ENCODE measurements at regions not wholly inside any gene's neighbourhood (a gene's known extent, or its start where the extent isn't known, plus 50 kb on each side); places are given as distances from the start of the nearest gene placed in this dataset.

- Histone ChIP-seq H3K4me3 (no peak overlapping the region), H4K20me1 (replicated peaks; ENCODE audit: control insufficient read depth, insufficient read depth, low read length) (no peaks in the 10 kb centered on the region), H3K9me1 (ENCODE audit: control insufficient read depth, insufficient read depth, low read length) (no peaks in the 10 kb centered on the region), H3K9me3 (replicated peaks; ENCODE audit: control insufficient read depth, insufficient read depth, low read depth, low read length) (no peaks in the 10 kb centered on the region), H3K4me1 (replicated peaks in 1 of 2; ENCODE audit: control insufficient read depth in 2 of 2, insufficient read depth in 2 of 2, low read length in 2 of 2) (no peaks in the 10 kb centered on the region), H3K79me2 (ENCODE audit: control insufficient read depth, insufficient read depth, low read length) (no peaks in the 10 kb centered on the region), H3K27ac (ENCODE audit: extremely low read depth, low read depth, low read length) (no peak overlapping the region), H3K4me2 (ENCODE audit: insufficient read depth, low read length) (no peak overlapping the region), H3K36me3 (ENCODE audit: control insufficient read depth, insufficient read depth, low read length) (no peaks in the 10 kb centered on the region), H3K27me3 (ENCODE audit: control insufficient read depth in 2 of 2, insufficient read depth in 2 of 2, low read length in 2 of 2) (0 out of 5 replicates have a peak, but pooled peaks cover 0 to 3% of the 10 kb centered on the region in 2 experiments), H3K9ac (ENCODE audit: insufficient read depth in 1 of 2, low read depth in 2 of 2, low read length in 2 of 2) (no peak overlapping the region), H2AFZ (ENCODE audit: low read depth, low read length) (no peak overlapping the region)
- no TSS peak for BruUV-seq (replicated peaks)
- CTCF ChIA-PET (ENCODE audit: low intra/inter-chr PET ratio) = no interaction called here
- in situ Hi-C loops (cut with MboI) = no loop called here
- no peak for TF ChIP-seq ZNF696 (CRISPR knock-in tag; conservative IDR thresholded peaks at IDR 0.05)
- TF ChIP-seq ZNF174 (CRISPR knock-in tag; IDR thresholded peaks at IDR 0.05) = no peak
- no peak for TF ChIP-seq EP400 (IDR thresholded peaks at IDR 0.05)
- TF ChIP-seq PHB (CRISPR knock-in tag; IDR thresholded peaks at IDR 0.05) = no peak
- no peak for TF ChIP-seq KLF1 (tag; IDR thresholded peaks at IDR 0.05)
- no peak for TF ChIP-seq ZFP1 (CRISPR knock-in tag; IDR thresholded peaks at IDR 0.05)
- no peak for TF ChIP-seq RBFOX2 (IDR thresholded peaks at IDR 0.05; ENCODE audit: low read depth, low read length)
- no peak for TF ChIP-seq MEIS2 (IDR thresholded peaks at IDR 0.05; ENCODE audit: partially characterized antibody)
- TF ChIP-seq RCOR1 (IDR thresholded peaks at IDR 0.05; ENCODE audit: borderline replicate concordance in 1 of 2, low read depth in 2 of 2, low read length in 2 of 2) = no peak
- no peak for TF ChIP-seq RBM25 (IDR thresholded peaks at IDR 0.05; ENCODE audit: low read depth, low read length, severe bottlenecking)
- no peak for TF ChIP-seq MYC (IDR thresholded peaks at IDR 0.05; ENCODE audit: low read depth, low read length)
- no peak for TF ChIP-seq MYC (CRISPR knock-in tag; IDR thresholded peaks at IDR 0.05; ENCODE audit: borderline replicate concordance, low read depth)
- TF ChIP-seq PREB (CRISPR knock-in tag; IDR thresholded peaks at IDR 0.05) = no peak
- no peak for TF ChIP-seq TAF15 (IDR thresholded peaks at IDR 0.05; ENCODE audit: low read depth, low read length)
- TF ChIP-seq DPF2 (IDR thresholded peaks at IDR 0.05) = no peak
- TF ChIP-seq PTRF (tag; IDR thresholded peaks at IDR 0.05) = no peak
- no peak for TF ChIP-seq PATZ1 (CRISPR knock-in tag; IDR thresholded peaks at IDR 0.05; ENCODE audit: borderline replicate concordance)
- no peak for TF ChIP-seq GABPA (tag; conservative IDR thresholded peaks at IDR 0.05; ENCODE audit: low read depth)
- 7% methylated on average over 1 of the region's 1 CpG for WGBS (ENCODE audit: insufficient coverage, low coverage, missing lambda C conversion rate)
- no peak for FAIRE-seq
- intact Hi-C loops (cut with micrococcal nuclease) = no loop called here
- POLR2A ChIA-PET = interaction anchor here (0.6 kb wide), 1 partner anchor 69 kb away, joined by 4 read pairs; no protein-coding TSS in a partner anchor
- no peak for ATAC-seq
- no peak for DNase-seq (ENCODE audit: extremely low read depth in 1 of 4, low spot score in 3 of 4)
Observed at GRCh38 chr5:56366986-56367385, 133.9 kb upstream of the ANKRD55 start.

Data from K562 (cell line).